ENCODE measurements at regions not wholly inside any gene's neighbourhood (a gene's known extent, or its start where the extent isn't known, plus 50 kb on each side); places are given as distances from the start of the nearest gene placed in this dataset.
"Not testable (repeated sequence)": the region's sequence is repeated elsewhere in the genome, so short reads cannot be mapped to it uniquely, and the experiment has no call there.

DNA sequence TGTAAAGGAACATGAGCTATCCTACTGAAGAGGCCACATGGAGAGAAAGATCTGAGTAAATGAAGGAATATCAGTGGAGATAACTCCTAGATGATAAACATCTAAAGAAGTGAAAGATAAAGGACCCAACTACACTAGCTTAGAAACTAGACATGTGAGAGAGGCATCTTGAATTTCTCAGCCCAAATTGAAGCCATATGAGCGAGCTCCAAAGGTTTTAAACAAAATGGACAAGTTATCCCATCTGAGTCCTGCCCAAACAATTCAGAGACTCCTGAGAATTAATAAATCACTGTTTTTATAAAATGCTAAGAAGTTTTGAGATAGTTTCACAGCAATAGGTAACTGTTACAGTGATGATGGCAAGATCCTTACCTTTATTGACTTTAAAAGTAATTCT, 438.9 kb downstream of the NAV3 start:
- DNase-seq: no peak

DNA sequence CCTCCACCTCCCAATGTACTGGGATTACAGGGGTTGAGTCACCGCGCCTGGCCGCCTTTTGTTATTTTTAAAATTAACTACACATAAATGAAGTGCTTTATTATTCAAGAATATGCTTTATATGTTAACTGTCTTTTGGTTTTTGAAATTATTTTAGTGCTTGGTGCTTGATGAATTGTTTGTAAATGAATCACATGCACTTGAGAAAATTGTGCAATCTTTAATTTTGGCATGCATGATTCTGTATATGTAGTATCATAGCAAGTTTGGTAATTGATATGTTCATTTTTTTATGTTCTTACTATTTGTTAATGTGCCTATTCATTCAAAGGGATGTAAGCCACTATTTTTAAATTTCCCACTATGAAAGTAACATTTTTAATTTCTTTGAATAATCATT, 440.9 kb downstream of the NAV3 start:
- no peak for DNase-seq

DNA sequence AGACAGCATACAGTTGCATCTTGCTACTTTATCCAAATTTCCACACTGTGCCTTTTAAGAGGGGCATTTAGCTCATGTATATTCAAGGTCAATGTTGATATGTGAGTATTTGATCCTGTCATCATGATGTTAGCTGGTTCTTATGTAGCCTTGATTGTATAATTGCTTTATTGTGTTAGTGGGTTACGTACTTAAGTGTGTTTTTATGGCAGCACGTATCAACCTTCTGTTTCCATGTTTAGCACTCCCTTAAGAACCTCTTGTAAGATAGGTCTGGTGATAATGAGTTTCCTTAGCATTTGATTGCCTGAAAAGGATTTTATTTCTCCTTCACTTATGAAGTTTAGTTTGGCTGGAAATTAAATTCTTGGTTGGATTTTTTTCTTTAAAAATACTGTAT, 445.2 kb downstream of the NAV3 start:
- DNase-seq: no peak

DNA sequence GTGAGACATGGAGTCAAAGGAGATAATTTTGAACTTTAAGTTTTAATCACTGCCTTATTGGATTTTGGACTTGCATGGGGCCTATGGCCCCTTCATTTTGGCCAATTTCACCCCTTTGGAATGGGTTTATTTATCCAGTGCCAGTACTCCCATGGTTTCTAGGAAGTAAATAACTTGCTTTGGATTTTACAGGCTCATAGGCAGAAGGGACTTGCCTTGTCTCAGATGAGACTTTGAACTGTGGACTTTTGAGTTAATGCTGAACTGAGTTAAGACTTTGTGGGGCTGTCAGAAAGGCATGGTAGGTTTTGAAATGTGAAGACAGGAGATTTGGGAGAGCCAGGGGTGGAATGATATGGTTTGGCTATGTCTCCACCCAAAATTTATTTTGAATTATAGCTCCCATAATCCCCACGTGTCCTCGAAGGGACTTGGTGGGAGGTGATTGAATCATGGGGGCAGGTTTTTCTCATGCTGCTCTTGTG, 448.1 kb downstream of the NAV3 start:
- DNase-seq: no peak

DNA sequence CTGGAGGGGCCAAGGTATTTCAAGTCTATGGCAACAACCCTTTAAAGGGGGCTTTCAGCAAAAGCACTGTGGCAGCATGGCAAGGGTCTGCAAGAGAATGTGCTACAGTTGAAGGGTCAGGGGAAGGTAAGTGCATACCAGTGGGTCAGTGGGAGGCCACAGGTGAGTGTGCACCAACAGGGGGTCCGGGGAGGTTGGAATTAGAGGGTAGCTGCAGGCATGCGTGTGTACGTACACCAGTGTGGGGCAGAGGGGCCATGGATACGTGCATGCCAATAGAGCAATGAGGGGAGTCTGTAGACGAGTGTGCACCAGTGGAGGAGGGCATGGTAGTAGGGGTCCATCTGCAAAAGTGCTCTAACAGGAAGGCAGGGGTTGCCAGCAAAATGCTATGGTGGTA, 448.9 kb downstream of the NAV3 start:
- no peak for DNase-seq

DNA sequence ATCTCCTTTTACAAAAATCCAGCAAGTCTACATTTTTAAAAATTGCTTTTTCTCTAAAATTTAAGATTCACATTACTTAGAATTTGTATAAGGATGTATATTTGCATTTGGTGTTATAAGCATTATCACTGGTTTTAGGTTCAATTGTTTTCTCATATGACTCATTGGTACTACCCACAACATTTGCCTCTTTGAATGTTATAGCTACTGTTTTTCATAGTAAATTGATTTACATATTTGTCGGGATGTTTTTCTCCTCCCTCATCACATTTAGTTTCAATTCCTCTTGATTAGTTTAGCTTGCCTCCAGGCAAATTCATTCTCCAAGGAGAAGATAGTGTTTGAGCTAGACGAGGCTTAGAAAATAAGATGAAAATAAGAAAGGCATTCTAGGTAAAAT, 450.4 kb downstream of the NAV3 start:
- DNase-seq: not testable (repeated sequence)

DNA sequence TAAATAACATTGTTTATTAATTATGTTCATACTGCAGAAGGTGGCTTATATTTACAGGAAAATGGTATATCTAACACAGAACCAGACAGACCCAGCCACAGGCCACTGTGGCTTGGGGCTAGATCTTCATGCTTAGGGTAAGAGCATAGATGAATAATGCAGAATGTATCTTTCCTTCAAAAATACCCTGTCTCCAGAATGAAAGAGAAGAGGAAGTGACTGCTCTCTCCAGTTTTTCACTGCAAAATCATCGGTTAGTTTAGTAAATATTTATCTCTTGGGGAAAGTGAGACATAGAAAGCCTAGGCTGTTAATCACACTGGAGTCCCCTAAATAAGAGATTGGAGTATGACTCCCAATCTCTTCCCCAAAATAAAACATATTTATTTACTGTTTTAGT, 453.7 kb downstream of the NAV3 start:
- DNase-seq: no peak

DNA sequence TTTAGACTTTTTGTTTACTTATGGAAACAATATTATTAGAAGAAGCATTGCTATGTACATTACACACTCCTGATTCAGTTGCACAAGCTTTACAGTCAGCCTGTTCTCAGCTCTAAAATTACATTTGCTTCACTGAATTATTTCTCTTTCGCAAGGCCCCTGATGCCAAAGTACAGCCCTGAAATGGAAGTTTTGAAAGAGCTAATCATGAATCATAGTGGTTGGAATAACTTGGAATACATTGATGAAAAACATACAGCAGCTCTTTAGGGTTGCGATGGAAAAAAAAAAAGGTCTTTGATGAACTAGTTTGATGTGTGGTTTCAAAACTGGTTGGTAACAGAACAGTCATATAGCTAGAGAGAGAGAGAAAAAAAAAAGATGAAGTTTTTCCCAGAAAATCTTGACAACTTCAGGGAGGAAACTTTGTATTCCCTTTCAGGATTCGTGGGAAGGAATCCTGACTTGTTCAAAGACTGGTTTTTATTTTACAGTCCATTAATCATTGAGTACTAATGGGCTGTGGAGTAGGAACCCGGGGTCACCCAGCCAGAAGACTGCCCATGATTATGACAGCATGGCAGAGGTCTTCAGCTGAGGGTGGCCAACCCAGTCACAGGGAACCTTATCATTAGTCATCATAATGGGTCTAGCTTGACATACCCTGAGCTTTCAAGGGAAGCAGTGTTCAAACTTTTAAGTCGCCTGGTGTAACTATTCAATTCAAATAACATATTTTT, 460.1 kb downstream of the NAV3 start:
- no peak for DNase-seq

DNA sequence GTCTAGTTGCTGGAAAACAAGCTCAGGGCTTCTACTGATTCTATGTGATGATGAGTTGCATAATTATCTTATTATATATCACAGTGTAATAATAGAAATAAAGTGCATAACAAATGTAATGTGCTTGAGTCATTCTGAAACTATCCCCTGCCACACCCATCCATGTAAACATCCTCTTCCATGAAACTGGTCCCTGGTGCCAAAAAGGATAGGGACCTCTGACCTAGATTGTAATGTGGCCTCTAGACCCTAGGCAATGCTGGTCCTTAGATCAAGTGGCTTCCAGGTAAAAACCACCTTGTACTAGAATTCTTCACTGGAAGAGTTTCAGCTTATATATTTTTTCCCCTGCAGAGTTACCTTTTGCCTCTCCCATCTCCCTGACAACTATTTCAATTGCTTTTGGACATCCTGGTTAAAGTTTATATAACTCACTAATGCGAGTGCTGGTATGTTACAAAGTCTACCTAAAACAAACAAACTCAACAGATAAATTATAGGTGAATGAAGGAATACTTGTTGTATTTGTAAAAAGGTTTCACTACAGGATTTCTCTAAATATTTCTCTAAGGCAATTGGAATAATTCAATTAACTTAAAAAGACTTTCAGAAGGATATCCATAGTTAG, 462.5 kb downstream of the NAV3 start:
- DNase-seq: no peak

DNA sequence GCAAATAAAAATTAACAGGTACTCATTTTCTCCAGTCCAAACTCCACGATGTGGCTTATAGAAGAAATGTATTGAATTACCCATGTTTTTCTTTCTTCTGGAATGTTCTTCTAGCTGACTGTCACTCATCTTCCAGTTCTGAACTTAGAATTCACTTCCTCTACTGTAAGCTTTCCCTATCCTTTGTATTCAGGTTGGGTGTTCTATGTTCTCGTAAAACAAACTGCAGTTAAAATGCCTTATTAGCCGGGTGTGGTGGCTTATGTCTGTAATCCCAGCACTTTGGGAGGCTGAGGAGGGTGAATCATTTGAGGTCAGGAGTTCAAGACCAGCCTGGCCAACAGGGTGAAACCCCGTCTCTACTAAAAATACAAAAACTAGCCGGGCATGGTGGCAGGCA, 470.6 kb downstream of the NAV3 start:
- not testable (repeated sequence) for DNase-seq

DNA sequence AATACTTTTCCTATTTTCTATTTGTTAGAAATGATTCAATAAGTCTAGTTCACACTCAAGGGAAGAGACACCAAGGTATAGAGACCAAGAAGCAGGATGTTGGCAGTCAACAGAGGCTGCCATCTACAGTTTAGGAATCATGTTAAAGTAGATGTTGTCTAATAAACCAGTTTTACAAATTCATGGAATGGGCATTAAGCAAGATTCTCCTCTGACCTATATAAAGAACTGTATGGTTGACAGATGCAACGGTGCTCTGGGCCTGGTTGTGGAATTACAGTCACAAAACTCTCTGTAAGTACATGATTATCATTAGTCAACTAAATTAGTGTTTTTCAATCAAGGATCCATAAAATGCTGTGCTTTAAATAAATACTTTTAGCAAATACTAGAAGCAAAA, 475.1 kb downstream of the NAV3 start:
- DNase-seq: no peak

DNA sequence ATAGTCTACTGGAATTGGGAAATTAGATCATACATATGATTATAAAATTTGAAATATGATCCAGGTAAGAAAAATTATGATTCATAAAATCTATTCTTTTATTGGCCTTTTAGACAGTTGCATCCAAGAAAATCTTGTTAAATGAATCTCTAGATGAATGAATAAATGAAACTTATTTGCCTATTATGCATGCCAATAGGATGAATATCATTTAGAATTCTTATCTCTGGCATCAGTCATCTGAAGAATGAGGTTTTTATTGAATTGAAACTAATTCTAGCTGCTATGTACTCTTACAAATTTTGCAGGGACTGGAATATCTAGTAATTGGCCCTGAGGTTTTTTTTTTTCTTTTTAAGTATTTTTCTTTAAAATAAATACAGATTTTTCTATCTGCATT, 475.5 kb downstream of the NAV3 start:
- DNase-seq: no peak

DNA sequence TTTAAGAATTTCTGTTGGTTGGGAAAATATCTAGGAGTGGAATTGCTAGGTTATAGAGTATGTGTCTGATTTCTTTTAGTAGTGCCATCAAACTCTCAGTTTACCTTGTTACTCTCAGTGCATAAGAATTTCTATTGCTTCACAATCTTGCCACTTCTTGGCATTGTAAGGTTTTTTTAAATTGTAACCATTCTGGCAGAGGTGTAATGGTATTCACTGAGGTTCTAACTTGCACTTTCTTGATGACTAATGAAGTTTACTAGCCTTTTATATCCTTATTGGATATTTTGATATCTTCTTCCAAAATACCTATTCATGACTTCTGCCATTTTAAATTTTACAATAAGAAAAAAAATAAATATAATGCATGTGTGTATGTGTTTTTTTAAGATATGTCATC, 478.0 kb downstream of the NAV3 start:
- DNase-seq: no peak

DNA sequence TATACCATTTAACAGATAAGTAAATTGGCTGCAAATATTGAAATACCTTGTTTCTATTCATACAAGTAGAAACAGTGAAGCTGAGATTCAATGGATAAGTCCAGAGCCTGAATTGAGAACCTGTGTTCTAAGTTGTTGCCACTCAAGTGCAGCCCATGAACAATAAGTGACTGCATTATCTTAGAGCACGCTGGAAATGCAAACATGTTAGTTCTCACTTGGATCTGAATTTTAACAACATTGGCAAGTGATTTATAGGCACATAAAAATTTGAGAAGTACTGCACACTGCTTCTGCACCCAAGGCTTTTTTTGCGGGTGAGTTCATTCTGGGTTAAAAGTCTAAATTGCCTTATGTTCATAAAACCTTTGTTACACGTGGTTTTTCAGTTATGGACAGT, 484.3 kb downstream of the NAV3 start:
- no peak for DNase-seq

DNA sequence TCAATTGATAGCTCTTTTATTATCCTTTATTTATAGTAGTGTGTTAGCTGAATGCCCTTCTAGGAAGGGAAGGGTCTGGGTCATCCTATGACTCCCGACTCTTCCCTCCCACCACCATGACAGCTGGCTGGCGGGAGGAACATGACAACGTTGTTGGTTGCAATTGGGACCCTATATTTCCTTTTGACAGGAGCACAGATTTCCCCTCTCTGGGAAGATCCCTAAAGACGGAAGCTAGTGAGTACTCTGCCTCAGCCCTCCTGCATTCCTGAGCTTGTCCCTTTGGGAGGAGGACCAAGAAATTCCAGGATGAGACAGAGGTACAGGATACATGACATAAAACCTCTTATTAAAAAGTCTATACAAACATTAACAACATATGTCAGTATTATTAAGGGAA, 485.4 kb downstream of the NAV3 start:
- DNase-seq: no peak

DNA sequence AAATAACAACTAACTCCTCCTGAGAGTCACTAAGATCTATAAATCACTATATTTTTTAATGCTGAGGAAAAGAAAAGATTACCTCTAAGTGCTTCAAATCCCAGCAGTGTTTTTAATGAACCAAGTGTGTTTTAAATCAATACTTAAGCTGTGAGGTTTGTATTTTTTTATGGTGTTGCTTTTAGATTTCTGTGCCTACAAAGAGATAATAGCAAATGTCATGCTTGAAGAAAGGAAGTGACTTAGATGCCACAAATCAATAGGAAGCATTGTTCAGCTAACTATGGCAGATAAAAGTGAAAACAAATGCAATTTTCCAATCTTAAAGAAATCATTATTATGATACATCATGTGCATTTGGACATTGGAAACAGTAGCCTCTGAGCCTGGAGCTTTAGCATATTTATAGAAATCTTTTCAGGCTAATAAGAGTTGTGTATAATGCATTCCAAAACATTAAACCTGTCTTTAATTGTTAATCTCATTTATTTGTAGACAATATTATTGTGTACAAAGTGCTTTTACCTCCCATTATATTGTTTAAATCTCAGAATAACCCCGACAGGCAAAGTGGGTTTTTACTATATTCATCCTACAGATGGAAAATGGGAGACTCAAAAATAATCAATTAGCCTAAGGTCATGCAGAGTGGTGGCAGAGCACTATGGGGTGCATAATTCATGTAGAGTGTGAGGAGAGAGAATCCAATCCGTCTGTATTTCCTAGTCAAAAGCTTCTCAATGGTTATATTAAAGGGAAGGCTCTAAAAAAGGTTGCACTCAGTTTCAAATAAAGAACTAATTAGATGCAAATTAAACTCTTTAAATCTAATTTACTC, 486.2 kb downstream of the NAV3 start:
- no peak for DNase-seq

DNA sequence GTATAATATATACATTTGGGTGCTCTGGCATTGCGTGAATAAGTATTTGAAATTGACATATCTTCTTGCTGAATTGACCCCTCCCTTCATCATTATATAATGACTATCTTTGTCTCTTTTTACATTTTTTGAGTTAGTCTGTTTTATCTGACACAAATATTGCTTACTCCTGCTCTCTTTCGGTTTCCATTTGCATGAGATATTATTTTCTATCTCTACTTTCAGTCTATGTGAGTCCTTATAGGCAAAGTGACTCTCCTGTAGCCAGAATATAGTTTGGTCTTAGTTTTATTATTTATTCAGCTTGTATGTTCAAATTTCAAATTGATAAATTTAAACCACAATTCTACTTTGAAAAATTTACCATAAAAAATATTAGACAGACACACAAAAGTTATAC, 491.0 kb downstream of the NAV3 start:
- DNase-seq: no peak

DNA sequence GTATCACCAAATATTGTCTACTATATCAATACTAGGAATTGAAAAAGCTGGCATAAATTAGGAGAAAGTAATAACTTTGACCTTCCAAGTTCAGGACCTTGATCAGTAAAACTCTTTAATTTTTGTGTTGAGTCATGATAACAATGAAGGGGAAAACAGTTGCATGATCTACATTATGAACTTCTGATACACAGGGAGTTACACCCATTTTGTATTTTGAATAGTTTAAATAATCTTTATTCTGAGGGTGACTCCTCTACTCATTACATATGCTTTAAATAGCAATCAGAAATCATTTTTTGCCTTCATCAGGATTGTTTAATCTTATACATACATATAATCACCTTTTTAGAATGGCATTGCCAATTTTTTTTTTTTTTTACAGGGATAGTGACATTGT, 492.5 kb downstream of the NAV3 start:
- DNase-seq: no peak

DNA sequence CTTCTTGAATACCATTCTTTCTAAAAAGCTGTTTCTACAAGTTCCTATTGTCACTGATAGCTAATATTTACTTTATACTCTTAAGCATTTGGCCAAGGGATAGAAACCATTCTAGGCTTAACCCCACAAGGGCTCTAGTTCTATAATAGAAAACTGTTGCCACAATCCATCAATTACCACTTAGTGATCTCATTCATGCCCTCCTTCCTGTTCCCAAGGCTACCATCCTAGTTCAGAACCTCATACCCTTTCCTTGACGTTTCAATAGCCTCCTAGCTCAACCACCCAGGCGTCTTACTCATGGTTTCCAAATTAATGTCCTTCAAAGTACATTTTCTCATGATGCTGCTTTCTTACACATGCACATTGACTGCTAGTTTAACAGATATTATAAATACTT, 493.5 kb downstream of the NAV3 start:
- DNase-seq: no peak

DNA sequence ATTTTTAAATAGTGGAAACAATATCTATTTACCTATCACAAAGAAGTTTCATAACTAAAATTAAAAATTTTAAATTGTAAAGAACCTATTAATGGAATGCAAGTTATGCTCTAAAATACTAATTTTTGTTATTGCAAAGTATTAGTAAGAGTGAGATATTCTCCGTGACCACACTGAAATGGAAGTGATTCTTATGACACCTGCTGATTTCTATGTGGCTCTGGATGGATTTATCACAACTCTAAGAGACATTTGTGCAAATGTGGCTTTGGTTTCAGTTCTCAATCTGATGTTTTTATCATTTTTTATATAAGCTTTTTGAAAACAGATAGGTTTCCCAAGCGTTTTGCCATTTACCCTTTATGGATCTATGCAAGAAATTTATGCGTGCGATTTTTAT, 497.8 kb downstream of the NAV3 start:
- DNase-seq: no peak

DNA sequence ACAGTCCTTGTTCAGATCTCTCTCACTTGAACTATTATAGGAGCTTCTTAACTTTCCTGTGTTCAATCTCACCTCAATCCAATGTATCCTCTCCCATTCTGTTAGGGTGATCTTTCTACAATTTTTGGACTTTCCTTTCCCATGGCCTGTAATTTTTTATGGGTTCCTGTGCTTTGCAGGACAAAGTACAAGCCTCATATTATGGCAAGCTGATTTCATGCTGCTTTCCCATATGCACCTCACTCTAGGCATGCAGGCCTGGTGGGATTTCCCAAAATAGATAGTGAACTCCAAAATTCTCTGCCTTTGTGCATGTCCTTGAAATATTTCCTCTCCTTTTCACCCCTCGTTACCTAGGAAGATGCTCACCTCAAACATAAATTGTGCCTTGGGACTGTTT, 499.4 kb downstream of the NAV3 start:
- no peak for DNase-seq

DNA sequence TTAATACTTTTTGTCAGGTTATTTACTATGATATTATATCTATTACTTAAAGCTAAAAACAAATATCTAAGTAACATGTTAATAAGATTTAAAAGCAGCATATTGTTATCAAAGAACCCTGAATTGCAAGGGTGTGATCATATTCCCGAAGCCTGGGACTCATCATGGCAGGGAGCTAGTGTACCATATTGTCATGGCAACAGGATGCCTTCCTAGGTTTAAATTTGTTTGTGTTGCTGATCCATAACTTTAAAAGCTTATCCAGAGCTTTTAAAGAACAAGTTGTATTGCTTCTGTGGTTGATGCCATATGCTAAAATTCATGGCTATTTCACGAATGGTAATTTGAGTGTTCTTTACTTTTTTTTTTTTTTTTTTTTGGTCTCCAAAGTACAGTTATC, 500.5 kb downstream of the NAV3 start:
- no peak for DNase-seq

DNA sequence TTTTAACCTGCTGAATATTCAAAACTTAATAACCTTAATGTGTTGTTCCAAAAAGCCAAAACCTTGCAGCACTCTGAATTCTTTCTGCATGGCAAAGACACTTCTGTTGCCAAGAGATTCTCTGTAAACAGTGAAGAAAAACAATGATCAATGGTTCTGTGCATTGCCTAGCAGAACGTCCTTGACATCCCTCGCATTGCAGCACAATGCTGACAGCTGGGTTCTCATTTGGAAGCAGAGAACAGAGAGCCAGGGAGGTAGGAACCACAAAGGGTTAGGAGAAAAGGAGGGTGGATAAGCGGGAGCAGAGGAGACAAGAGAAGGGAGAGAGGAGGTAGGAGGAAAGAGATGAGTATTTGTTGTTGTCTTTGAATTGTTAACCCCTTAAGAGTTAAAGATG, 501.1 kb downstream of the NAV3 start:
- no peak for DNase-seq
